GM12864 (cell line): ENCODE measurements at regions not wholly inside any gene's neighbourhood (a gene's known extent, or its start where the extent isn't known, plus 50 kb on each side); places are given as distances from the start of the nearest gene placed in this dataset.

Experiments
- DNase-seq: peaks from one replicate; pipeline ENCODE4 v3.0.0-alpha.2; 2011; ENCODE audit warnings: low read depth
- H3K4me3 ChIP-seq: 2 replicates; pipeline ENCODE4 v1.5.1; 2011; ENCODE audit warnings: mild to moderate bottlenecking, low read depth, low read length, control low read depth
- TF ChIP-seq, protein P1 (sequence below): IDR thresholded peaks from 2 replicates; pipeline ENCODE4 v1.5.1; 2011; ENCODE audit warnings: low read depth, mild to moderate bottlenecking, moderate library complexity, low read length, control low read depth, inconsistent platforms; ENCODE audit errors: missing control alignments

GRCh38 chr12:68422956-68423574 lies 90.9 kb upstream of the MDM1 start:
- TF ChIP-seq, protein P1, sequence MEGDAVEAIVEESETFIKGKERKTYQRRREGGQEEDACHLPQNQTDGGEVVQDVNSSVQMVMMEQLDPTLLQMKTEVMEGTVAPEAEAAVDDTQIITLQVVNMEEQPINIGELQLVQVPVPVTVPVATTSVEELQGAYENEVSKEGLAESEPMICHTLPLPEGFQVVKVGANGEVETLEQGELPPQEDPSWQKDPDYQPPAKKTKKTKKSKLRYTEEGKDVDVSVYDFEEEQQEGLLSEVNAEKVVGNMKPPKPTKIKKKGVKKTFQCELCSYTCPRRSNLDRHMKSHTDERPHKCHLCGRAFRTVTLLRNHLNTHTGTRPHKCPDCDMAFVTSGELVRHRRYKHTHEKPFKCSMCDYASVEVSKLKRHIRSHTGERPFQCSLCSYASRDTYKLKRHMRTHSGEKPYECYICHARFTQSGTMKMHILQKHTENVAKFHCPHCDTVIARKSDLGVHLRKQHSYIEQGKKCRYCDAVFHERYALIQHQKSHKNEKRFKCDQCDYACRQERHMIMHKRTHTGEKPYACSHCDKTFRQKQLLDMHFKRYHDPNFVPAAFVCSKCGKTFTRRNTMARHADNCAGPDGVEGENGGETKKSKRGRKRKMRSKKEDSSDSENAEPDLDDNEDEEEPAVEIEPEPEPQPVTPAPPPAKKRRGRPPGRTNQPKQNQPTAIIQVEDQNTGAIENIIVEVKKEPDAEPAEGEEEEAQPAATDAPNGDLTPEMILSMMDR = no peak
- H3K4me3 ChIP-seq = no peak overlapping the region
- DNase-seq = no peak

GRCh38 chr12:68425998-68426397 lies 93.8 kb upstream of the MDM1 start:
- DNase-seq = no peak
- no peak overlapping the region for H3K4me3 ChIP-seq
- TF ChIP-seq, protein P1 = no peak

- TF ChIP-seq, protein P1 = no peak
- no peak for DNase-seq
- H3K4me3 ChIP-seq = no peak overlapping the region
Observed at GRCh38 chr12:68428211-68428610, 96.0 kb upstream of the MDM1 start.

GRCh38 chr12:68428724-68429501 lies 96.8 kb upstream of the MDM1 start:
- no peak for DNase-seq
- TF ChIP-seq, protein P1 = no peak
- no peak overlapping the region for H3K4me3 ChIP-seq

DNA sequence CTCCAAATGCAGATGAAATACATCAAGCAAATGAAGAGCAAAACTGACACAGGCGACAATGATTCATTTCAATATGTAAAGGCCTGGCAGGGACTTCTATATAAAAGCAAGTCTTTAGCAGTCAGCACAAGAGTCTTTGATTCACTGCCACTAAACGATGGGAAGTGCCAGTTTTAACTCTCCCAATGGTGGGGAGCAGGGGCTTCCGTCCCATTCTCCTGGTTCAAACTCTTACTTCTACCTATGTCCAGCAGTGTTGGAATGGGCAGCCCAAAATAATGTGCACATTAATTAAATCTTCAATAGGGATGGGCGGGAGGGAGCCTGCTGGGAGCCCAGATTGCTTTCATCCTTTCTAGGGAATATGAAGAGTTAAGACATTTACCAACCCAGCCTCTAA lies 97.5 kb upstream of the MDM1 start:
- TF ChIP-seq, protein P1 = no peak
- DNase-seq = no peak
- no peak overlapping the region for H3K4me3 ChIP-seq

DNA sequence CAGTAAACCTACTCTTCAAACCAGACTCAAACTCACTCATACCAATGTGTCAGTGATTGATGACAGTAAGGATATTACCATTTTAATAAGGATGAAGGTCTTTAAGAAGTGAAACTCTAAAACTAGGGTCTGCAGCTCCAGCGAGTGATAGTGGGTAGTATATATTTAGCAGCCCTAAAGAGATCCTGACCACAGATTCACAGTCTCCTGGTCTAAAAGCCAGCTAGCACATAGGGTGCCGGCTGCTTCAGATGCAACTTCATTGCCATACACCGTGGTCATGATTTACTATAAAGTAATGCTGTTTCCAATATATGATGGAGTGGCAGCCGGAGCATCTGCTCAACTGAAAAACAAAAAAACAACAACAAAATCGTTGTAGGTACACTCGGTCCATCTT lies 99.6 kb upstream of the MDM1 start:
- DNase-seq = no peak
- H3K4me3 ChIP-seq = no peak overlapping the region
- TF ChIP-seq, protein P1 = no peak
